ENCODE measurements at regions not wholly inside any gene's neighbourhood (a gene's known extent, or its start where the extent isn't known, plus 50 kb on each side); places are given as distances from the start of the nearest gene placed in this dataset.

DNA sequence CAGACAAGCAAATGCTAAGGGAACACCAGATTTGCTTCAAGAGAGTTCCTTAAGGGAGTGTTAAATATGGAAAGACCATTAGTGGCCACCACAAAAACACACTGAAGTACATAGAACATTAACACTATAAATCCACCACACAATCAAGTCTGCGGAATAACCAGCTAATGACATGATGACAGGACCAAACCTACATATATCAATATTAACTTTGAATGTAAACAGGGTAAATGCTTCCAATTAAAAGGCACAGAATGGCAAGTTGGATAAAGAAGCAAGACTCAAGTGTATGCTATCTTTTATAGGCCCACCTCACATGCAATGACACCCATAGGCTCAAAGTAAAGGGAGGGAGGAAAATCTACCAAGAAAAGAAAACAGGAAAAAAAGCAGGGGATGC is 291.3 kb downstream of the COG6 start:
- TF ChIP-seq, protein P1, sequence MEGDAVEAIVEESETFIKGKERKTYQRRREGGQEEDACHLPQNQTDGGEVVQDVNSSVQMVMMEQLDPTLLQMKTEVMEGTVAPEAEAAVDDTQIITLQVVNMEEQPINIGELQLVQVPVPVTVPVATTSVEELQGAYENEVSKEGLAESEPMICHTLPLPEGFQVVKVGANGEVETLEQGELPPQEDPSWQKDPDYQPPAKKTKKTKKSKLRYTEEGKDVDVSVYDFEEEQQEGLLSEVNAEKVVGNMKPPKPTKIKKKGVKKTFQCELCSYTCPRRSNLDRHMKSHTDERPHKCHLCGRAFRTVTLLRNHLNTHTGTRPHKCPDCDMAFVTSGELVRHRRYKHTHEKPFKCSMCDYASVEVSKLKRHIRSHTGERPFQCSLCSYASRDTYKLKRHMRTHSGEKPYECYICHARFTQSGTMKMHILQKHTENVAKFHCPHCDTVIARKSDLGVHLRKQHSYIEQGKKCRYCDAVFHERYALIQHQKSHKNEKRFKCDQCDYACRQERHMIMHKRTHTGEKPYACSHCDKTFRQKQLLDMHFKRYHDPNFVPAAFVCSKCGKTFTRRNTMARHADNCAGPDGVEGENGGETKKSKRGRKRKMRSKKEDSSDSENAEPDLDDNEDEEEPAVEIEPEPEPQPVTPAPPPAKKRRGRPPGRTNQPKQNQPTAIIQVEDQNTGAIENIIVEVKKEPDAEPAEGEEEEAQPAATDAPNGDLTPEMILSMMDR (IDR thresholded peaks at IDR 0.05) = no peak
- Mint-ChIP-seq H3K27me3 (ENCODE audit: unreplicated experiment) (peaks cover 4% of the 10 kb centered on the region), H3K36me3 (ENCODE audit: unreplicated experiment) (no peaks in the 10 kb centered on the region), H3K9me3 (ENCODE audit: unreplicated experiment) (peaks cover 9% of the 10 kb centered on the region), H3K4me1 (ENCODE audit: unreplicated experiment) (peaks cover 4% of the 10 kb centered on the region), H3K4me3 (ENCODE audit: unreplicated experiment) (no peak overlapping the region), H3K27ac (ENCODE audit: unreplicated experiment) (no peak overlapping the region)
- no peak for DNase-seq (ENCODE audit: extremely low spot score, unreplicated experiment)

DNA sequence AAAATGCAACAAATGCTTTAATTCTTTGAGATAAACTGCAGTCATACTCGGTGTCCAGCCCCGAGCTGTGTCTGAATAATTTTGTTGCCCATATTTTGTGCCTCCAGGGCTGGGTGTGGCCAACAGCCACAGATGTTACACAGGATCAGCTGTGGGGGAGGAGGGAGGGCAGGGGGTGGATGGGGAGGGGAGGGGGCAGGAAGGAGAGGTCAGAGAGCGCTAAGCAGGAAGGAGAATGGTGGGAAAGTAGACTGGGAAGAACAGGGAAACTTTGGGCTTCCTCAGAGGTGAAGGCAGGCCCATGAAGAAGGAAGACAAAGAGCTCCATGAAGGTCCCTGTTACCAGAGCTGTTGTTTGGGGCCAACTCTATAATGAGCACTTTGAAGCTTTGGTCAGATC is 295.8 kb downstream of the COG6 start:
- Mint-ChIP-seq H3K27ac (ENCODE audit: unreplicated experiment) (no peak overlapping the region), H3K36me3 (ENCODE audit: unreplicated experiment) (no peaks in the 10 kb centered on the region), H3K4me1 (ENCODE audit: unreplicated experiment) (peaks cover 13% of the 10 kb centered on the region), H3K4me3 (ENCODE audit: unreplicated experiment) (no peak overlapping the region), H3K9me3 (ENCODE audit: unreplicated experiment) (peaks cover 7% of the 10 kb centered on the region), H3K27me3 (ENCODE audit: unreplicated experiment) (peaks cover 4% of the 10 kb centered on the region)
- TF ChIP-seq, protein P1 (IDR thresholded peaks at IDR 0.05) = no peak
- DNase-seq (ENCODE audit: extremely low spot score, unreplicated experiment) = no peak

DNA sequence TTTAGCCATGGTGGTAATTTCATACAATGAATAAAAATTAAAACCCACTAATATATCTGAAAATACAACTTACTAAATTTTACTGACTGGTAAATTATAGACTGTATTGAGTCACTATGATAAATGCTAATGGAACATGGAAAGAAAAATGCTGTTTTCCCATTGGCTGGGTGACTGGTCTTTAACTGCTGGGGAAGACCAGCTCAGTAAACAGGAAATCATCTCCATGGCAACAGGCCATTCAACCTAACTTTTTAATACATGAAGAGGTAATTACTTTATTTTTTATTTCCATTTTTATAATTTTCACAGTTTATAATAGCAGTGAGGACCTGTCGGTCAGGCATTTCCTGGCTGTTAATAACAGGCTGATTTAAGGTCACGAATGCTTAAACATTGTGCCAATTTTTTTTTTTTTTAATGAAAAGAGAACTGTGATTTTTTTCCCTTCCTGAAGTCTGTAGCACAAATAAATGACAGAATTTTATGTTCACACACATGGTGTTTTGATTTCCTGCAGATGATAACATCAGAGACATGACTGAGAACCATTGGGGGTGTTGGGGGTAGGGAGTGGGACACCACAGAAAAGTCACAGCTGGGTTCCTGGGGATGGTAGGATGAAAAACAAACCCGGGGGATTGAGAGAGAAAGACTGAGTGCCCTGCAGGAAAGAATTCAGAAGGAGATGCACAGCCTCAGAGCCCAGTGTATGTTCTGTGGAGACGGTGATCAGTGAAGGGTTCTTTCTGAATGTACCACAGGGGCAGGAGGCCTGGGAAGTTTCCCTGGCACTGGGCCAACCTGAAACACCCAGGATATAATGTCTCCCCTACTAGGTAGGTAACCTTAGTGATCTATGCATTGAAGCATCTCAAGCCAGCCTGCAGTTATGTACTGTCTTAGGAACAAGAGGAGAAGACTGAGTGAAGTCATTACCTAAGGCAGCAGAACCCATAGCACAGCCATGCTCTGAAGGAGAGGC is 297.1 kb downstream of the COG6 start:
- Mint-ChIP-seq H3K27ac (ENCODE audit: unreplicated experiment) (peak overlapping the region; percentile 89), H3K9me3 (ENCODE audit: unreplicated experiment) (no peaks in the 10 kb centered on the region), H3K4me3 (ENCODE audit: unreplicated experiment) (no peak overlapping the region), H3K27me3 (ENCODE audit: unreplicated experiment) (peaks cover 4% of the 10 kb centered on the region), H3K4me1 (ENCODE audit: unreplicated experiment) (peaks cover 13% of the 10 kb centered on the region), H3K36me3 (ENCODE audit: unreplicated experiment) (no peaks in the 10 kb centered on the region)
- TF ChIP-seq, protein P1 (IDR thresholded peaks at IDR 0.05) = no peak
- DNase-seq (ENCODE audit: extremely low spot score, unreplicated experiment) = no peak

DNA sequence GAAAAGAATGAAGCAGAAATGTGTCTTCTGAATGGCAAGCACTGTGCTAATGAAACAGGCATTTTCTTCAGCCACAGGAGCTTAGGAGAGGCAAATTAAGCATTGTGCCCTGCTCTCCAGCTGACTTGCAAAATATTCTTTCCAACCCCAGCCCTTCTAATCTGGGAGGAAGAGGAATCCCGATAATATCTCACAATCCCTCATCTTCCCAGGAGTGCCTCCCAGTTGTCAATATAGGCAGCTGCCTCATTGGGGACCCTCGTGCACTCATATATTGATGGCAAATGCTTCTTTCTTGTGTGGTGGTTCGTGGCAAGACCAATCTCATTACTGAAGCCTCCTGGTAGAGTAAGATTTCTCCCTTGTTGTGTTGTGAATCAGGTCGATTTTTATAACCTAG is 299.0 kb downstream of the COG6 start:
- H3K27ac Mint-ChIP-seq (ENCODE audit: unreplicated experiment) = no peak overlapping the region
- DNase-seq (ENCODE audit: extremely low spot score, unreplicated experiment) = no peak
- TF ChIP-seq, protein P1 (IDR thresholded peaks at IDR 0.05) = no peak
- H3K9me3 Mint-ChIP-seq (ENCODE audit: unreplicated experiment) = no peaks in the 10 kb centered on the region
- peaks cover 13% of the 10 kb centered on the region for H3K4me1 Mint-ChIP-seq (ENCODE audit: unreplicated experiment)
- H3K27me3 Mint-ChIP-seq (ENCODE audit: unreplicated experiment) = no peaks in the 10 kb centered on the region
- H3K4me3 Mint-ChIP-seq (ENCODE audit: unreplicated experiment) = no peak overlapping the region
- H3K36me3 Mint-ChIP-seq (ENCODE audit: unreplicated experiment) = no peaks in the 10 kb centered on the region

DNA sequence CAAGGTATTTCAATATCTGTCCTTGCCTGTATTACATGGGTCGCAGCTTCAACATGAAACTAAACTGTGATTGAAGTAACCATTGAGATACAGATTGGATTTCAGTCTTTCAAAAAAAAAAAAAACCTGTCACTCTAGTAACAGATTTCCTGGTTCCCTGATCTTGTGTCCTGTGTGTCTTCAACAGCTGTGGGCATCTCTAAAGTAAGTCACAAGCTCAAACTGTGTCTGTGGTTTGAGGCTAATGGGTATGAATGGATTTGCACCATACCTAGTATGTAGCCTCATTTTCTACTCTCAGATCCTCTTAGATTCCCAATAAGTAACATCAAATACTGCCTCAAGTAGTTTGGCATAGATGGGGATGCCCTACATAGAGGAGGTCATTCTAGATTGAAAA is 300.1 kb downstream of the COG6 start:
- TF ChIP-seq, protein P1 (IDR thresholded peaks at IDR 0.05) = no peak
- Mint-ChIP-seq H3K36me3 (ENCODE audit: unreplicated experiment) (no peaks in the 10 kb centered on the region), H3K27ac (ENCODE audit: unreplicated experiment) (no peak overlapping the region), H3K27me3 (ENCODE audit: unreplicated experiment) (no peaks in the 10 kb centered on the region), H3K9me3 (ENCODE audit: unreplicated experiment) (no peaks in the 10 kb centered on the region), H3K4me1 (ENCODE audit: unreplicated experiment) (peaks cover 13% of the 10 kb centered on the region), H3K4me3 (ENCODE audit: unreplicated experiment) (no peak overlapping the region)
- DNase-seq (ENCODE audit: extremely low spot score, unreplicated experiment) = no peak
